DMS53 treated with DMSO at 0.1 percent for 48 hours (cell line): ENCODE measurements at regions not wholly inside any gene's neighbourhood (a gene's known extent, or its start where the extent isn't known, plus 50 kb on each side); places are given as distances from the start of the nearest gene placed in this dataset.

Experiments used
- DNase-seq: peaks from one replicate; lab custom pipeline; 2025; ENCODE audit not compliant: unreplicated experiment; lab: John Stamatoyannopoulos, UW

DNA sequence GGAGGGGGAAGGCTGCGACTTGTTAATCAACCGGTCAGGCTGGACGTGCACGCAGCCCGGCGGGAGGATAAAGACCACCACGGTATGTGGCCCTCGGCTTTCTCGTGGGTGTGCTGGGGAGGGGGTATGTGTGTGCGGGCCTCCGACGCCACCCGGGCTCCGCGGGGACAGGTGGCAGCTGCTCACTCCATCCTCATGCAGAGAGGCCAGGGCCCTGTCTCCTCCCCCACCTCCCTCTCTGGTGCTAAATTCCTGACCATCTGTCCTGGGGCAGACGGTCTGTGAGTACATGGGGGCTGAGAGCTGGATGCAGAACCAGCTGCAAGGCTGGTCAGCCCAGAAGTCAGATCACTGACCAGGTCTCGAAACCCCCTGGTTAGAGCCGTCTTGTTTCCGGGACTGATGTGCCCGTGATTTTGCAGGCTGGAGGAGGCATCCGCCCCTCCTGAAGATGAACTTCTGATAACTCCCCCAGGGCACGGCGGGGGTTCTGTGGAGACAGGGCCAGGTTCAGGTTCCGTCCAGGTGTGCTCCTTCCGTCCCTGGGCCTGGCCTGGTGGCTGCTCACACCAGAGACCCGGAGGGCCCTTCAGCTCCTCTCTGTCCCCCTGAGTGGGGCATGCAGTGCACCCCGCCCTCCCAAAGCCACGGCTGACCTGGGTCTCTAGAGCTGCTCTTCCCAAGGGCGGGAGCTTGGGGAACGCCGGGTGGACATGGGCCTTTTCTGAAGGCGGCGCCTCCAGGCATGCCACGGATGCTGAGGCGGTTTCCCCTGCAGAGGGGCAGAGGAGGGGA, 1119.7 kb downstream of the BRD1 start:
- no peak for DNase-seq

GRCh38 chr22:48706934-48707762, 1120.5 kb downstream of the BRD1 start:
- no peak for DNase-seq

DNA sequence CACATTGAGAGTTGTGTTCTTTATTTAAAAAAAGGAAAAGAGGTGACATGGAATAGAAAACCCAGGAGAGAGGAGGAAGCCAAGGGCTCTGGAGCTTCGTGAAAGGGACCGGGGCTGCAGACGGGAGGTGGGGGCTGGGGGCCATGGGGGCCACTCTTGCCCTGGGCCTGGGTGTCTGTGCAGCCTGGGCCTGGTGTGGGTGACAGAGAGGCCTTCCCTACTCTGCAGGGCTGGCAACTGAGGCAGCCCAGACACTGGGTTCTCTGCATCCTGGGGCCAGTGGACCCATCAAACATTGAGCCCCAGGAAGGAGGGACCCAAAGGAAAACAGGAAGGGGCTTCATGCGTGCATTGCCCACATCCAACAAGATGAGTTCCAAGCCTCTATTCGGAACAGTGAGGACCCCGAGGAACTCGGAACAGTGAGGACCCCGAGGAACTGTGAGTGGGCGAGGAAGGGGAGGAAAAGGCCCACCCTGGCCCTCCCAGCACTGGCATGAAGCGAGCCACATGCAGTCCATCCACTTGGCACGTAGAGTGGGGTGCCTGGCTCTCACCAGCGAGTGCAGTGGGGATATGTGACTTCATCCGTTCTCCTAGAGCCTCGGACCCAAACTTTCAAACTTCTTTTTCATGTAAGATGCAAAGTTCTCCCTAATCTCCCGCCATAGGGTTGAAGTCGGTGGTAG, 1121.6 kb downstream of the BRD1 start:
- no peak for DNase-seq

GRCh38 chr22:48705159-48705916, 1122.3 kb downstream of the BRD1 start:
- no peak for DNase-seq

- DNase-seq, result no peak
These were observed 1123.3 kb downstream of the BRD1 start for GRCh38 chr22:48704335-48704734.

DNA sequence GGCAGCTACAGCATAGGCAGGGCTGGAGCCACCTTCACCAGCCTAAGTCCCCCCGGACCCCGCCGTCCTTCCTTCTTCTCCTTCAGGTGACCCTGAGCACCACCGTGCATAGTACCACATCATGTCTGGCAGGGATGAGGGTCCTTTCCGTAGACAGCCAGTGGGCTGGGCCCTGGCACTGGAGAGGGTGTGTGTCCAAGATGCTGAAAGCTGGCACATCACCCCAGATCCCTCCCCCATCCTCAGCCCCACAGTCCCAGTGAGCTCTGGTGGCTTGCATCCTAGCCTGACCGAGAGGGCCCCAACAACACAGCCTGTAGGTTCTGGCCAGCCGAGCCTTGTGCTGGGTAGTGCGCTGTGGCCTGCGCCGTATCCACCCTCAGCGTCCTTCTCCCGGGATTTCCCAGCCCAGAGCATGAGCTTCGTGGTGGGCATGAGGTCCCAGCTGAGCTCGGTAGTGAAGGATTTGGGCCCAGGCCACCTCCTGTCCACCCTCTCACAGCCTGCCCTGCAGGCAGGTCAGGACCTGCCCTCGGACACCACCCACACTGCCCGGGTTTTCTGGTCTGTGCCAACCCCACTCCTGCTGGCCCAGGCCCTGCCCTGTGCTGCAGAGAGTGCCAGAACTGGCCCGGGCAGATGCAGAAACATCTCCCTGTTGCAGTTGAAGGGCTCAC, 1124.3 kb downstream of the BRD1 start:
- DNase-seq, result no peak

DNA sequence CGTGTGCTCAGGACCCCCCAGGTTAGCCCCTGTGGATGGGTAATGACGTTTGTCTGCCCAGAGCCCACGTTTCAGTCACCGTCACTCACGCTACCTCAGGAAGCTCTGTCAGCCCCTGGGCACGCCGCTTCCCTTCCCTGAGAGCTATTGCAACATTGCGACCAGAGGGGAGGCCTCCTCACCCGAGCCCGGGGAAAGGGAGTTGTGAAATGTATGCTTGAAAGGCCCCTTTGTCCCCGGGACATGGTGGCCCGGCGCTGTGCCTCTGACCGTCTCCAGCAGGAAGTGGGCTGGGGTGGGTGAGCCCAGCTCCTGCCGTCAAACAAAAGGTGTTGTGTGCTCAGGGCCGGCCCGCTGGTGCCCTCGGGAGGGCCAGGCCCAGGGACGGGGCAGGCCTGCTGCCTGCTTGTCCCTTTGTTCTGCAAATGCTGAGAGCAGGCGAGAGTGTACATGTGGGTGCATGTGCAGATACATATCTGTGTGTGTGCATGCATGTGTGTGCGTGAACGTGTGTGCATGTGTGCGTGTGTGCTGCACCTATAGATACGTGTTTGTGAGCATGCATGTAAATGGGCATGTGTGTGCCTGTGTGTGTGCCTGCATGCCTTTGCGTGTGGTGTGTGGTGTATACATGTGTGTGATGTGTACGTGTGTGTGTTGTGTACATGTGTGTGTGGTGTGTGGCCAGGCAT, 1125.0 kb downstream of the BRD1 start:
- DNase-seq, result no peak

DNA sequence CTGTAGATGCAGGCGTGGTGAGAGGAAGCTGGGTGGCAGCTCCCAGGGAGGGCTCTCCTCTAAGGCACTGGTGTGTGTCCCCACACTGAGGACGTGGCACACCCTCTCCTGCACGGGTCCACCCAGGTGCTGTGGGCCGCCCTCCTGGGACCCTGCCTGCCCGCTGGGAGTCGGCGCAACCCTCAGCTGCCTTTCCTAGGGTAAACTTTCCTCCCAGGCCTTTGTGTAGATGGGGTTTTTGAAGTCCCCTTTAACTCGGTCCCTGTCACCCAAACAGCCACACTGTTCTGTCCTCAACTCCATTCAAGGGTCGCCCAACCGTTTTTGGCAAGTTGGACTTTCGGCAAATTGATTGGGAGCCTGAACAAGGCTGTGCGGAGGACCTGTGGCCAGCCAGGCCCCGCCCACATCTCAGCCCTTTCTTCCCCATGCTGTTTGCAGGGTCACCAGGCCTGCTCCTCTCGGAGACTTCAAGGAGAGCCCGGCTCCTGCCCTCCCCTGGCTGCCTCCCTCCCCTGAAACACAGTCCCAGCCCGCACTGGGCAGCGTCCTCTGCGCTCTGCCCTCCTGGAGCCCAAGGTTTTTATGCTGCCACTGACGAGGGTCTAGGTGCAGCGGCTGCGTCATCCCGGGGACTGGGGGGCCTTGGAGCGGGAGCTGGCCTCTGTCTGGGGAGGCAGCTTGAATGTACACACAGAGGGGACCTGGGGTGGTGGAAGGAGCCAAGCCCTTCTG, 1126.2 kb downstream of the BRD1 start:
- DNase-seq, result no peak

DNA sequence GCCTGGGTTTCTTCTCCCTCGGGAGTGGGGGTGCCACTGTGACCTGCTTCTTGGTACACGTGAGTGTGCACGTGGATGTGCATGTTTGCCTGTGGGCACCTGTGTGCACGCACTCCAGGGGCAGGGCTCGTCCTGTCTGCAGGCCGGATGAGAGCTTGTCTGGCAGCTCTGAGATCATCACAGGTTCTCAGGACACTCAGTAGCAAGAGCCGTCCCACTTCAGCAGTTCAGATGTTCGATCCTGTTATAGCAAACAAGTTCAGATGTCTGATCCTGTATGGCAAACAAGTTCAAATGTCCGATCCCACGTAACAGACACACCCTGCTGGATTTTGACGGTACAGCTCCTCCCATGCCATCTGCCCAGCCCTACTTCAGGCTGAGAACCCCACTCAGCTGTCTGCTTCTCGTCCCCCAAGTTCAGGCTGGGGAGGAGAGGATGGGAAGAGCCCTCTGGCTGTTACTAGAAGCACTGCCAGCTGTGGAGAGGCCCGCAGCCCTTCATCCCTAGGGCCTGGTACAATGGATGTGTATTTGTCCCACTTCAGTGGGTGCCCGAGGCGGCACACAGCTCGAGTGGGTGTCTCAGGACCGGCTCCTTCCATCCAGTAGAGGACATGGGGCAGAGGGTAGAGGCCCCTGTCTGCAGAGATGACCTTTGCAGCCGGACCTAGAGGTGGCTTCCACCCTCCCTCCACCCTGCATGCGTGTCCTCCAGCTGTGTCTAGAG, 1126.9 kb downstream of the BRD1 start:
- no peak for DNase-seq

- no peak for DNase-seq
These were observed 1127.5 kb downstream of the BRD1 start for GRCh38 chr22:48700180-48700565.

DNA sequence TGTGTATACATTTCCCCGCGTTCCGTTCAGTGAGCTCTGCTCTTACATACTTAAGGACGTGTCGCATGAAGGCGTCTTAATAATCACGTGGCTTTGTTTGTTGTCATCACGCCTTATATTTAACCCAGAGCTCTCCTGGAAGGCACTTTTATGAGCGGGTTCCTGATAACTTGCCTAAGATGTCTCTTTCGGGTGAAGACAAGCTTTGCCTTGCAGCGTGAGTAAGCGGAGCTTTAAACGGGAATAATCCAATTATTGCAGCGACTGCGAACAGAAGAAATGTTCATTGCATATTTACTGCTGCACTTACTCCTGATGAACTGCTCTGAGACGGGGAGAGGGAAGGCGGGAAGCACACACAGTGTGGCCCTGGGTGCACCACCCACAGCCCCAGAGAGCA, 1128.2 kb downstream of the BRD1 start:
- no peak for DNase-seq

DNA sequence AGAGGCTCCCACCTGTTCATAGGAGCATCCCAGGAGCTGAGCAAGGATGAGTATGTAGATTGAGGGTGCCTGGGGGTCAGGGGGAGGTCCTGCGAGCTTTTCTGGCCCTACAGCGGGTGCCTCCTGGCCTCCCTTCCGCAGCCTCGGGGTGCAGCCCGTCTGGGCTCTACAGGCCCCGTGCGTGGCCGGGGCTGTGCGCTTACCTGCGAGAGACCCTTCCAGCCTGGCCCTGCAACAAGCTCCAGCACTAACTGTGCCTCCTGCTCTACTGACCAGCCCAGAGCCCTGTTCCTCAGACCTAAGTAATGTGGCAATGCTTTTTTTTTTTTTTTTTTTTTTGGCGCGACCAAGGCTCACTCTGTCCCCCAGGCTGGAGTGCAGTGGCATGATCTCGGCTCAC, 1129.1 kb downstream of the BRD1 start:
- no peak for DNase-seq

DNA sequence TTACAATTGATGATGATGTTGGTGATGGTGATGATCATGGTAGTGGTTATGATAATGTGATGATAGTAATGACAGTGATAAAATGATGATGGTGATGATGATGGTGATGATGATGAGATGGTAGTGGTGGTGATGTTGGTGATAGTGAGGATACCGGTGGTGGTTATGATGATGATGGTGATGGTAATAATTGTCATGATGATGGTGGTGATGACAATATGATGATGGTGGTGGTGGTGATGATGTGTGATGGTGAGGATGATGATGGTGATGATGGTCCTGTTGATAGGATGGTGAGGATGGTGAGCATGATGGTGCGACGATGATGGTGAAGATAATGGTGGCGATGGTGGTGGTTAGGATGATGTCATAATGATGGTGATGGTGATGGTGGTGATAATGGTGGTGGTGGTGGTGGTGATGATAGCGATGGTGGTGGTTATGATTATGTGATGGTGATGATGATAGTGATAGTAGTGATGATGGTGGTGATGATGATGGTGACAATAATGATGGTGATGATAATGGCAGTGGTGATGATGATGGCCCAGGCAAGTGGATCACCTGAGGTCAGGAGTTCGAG, 1129.9 kb downstream of the BRD1 start:
- no peak for DNase-seq

- DNase-seq, result no peak
These were observed 1130.5 kb downstream of the BRD1 start for GRCh38 chr22:48697223-48697622.

DNA sequence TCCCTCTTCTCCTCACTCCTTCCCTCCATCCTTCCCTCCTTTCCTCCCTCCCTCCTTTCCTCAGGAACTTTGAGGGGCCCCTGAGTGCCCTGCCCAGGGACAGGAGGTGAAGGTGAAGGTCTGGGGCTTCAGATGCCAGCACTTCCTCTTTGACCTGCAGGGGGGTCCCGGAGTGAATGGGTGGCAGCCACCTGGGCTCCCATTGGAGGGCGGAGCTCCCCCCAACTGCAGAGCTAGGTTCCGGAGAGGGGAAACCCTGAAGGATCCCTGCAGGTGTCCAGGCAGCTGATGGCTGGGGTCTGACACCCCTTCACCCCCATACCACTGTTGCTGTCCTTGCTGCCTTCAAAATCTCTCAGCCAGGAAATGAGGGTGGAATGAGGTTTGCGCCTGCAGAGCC, 1131.3 kb downstream of the BRD1 start:
- no peak for DNase-seq

DNA sequence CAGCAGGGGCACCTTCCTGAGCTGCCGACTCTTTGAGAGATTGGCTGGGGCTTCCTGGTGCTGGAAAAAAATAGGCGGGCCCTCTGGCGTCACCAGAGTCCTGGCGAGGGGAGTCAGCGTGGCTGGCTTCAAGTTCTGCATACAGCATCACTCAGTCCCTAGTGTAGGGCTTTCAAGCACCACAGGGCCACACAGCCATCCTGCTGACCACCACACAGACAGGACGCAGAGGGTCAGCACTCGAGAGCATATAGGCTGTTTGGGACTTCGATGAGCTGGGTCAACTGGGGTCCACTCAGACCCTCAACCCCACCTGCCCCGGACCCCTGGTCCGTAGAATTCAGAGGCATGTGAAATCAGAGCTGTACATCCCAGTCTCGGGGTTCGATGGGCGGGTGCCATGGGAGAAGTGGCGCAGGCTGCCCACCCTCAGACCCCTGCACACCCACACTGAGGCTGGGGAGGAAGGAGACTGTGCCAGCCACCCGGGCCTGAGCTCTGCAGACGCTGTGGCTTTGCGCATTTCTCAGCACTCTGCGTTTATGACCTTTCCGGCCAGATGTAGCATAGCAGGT, 1131.9 kb downstream of the BRD1 start:
- no peak for DNase-seq

DNA sequence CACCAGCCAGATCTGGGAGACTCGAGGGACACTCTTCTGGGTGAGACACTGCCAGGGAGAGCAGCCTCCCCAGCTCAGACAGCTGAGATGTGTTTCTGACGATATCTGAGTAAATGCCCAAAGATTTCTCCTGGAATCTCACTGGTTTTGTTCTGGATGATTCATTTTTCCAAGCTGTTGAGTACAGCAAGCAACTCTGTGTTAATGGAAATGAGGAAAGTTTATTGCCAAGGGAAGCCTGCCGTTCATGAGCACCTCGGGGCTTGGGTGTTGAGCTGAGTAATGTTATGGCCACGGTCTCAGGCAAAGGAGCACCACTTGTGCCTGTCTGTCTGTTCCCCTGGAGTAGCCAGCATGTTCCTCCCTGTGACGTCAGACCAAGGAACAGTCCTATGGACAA, 1132.4 kb downstream of the BRD1 start:
- DNase-seq, result no peak

- no peak for DNase-seq
These were observed 1133.3 kb downstream of the BRD1 start for GRCh38 chr22:48694296-48694883.
